ENCODE measurements at regions not wholly inside any gene's neighbourhood (a gene's known extent, or its start where the extent isn't known, plus 50 kb on each side); places are given as distances from the start of the nearest gene placed in this dataset.

DNA sequence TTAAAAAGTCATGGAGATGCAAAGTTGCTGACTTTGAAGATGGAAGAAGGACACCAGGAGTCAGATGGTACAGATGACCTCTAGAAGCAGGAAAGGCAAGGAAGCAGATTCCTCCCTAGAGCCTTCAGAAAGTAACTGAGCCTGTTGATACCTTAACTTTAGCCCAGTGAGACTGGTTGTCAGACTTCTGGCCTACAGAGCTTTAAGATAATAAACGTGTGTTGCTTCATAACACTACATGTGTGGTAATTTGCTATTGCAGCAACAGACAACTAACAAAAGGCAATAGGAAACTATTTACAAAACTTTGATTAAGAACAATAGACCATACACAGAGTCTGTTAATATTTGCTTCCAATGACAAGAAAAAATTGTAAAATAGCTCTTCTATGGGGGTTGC, 102.0 kb upstream of the USP38 start:
- H3K4me3 ChIP-seq (ENCODE audit: control insufficient read depth, low read depth, low read length), result no peak overlapping the region
- TF ChIP-seq, protein P1, sequence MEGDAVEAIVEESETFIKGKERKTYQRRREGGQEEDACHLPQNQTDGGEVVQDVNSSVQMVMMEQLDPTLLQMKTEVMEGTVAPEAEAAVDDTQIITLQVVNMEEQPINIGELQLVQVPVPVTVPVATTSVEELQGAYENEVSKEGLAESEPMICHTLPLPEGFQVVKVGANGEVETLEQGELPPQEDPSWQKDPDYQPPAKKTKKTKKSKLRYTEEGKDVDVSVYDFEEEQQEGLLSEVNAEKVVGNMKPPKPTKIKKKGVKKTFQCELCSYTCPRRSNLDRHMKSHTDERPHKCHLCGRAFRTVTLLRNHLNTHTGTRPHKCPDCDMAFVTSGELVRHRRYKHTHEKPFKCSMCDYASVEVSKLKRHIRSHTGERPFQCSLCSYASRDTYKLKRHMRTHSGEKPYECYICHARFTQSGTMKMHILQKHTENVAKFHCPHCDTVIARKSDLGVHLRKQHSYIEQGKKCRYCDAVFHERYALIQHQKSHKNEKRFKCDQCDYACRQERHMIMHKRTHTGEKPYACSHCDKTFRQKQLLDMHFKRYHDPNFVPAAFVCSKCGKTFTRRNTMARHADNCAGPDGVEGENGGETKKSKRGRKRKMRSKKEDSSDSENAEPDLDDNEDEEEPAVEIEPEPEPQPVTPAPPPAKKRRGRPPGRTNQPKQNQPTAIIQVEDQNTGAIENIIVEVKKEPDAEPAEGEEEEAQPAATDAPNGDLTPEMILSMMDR (IDR thresholded peaks at IDR 0.05; ENCODE audit: control insufficient read depth, insufficient read depth, low read depth, low read length, missing control alignments), result no peak
- DNase-seq (ENCODE audit: low read depth), result no peak

DNA sequence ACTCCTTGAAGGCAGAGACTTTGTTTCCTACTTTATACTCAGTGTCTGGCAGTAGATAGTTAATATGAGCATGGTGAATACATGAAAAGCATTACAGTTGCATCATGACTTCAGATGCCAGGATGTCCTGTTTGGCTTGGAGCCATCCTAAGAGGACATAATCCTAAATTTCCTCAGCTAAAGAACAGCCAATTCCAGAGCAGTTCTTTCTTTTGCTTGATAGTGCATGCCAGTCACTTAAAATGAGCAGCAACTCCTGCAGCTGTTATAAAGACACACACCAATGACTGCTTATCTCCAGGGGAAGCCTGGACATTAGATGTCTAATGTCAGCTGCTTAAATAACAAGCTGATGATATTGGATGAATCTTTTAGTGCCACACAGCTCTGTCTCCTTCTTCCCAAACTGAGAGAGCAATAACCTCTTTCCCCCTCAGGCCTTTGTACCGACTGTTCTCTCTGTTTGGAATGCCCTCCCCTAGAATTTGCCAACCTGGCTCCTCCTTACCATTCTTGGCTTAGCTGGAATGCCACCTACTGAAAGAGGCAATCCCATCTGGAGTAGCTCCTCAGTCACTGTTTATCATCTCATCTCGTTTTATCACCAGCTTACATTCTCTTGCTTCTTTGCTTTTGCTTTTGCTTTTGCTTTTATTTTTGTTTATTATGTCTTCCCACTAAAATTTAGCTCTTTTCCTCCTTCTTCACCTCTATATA, 100.8 kb upstream of the USP38 start:
- H3K4me3 ChIP-seq (ENCODE audit: control insufficient read depth, low read depth, low read length), result no peak overlapping the region
- no peak for DNase-seq (ENCODE audit: low read depth)
- TF ChIP-seq, protein P1 (IDR thresholded peaks at IDR 0.05; ENCODE audit: control insufficient read depth, insufficient read depth, low read depth, low read length, missing control alignments), result no peak

DNA sequence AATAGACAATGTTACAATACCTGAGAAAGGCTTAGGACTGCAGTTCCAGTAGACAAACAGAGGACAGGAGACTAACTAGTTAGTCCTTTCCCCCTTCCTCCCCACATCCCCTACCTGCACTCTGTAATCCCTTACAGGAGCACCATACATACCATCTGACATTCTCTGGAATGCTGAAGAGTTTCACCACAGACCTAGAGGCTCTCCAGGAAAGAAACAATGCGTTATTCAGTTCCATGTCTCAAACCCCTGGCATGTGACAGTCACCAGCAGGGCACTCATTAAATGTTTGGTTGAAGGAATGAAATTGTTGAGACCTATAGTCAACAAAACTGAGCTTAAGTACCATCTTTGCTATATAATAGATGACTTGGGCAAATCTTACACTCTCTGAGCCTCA, 100.2 kb upstream of the USP38 start:
- TF ChIP-seq, protein P1 (IDR thresholded peaks at IDR 0.05; ENCODE audit: control insufficient read depth, insufficient read depth, low read depth, low read length, missing control alignments), result no peak
- DNase-seq (ENCODE audit: low read depth), result no peak
- H3K4me3 ChIP-seq (ENCODE audit: control insufficient read depth, low read depth, low read length), result no peak overlapping the region

DNA sequence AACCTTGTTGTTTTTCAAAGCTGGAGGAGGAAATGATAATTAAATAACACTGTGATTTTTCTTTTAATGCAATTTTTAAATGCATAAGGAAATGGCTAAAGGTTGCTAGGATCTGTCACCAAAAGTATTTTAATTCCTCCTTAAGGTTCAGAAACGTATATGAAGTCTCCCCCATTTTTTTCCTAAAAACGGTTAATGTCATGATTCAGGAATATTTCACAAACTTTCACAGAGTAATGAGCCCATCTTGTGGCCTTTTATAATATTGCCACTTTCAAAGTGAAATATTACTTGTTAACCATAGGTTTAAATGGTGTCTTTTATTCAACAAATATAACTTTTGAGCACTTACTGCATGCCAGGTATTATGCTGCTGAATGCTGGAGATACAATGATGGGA, 99.5 kb upstream of the USP38 start:
- DNase-seq (ENCODE audit: low read depth), result no peak
- TF ChIP-seq, protein P1 (IDR thresholded peaks at IDR 0.05; ENCODE audit: control insufficient read depth, insufficient read depth, low read depth, low read length, missing control alignments), result peak; percentile 33
- no peak overlapping the region for H3K4me3 ChIP-seq (ENCODE audit: control insufficient read depth, low read depth, low read length)

DNA sequence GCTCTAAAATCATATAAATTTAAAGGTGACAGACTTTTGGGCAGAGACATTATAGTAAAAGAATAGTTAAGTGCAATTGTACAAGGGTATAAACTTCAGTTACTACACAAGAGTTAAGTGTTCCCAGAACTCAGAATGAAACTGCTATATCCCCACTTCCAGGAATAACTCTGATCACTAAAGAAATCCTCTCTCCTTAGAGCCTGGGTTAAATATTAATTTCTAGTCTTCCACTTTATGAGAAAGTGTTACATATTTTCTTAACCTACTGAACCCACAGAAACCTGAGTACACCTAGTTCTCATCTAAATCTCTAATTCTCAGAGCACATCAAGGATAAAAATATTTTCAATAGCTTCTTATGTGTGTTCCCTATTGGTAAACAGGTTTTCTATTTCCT, 99.1 kb upstream of the USP38 start:
- no peak for DNase-seq (ENCODE audit: low read depth)
- TF ChIP-seq, protein P1 (IDR thresholded peaks at IDR 0.05; ENCODE audit: control insufficient read depth, insufficient read depth, low read depth, low read length, missing control alignments), result no peak
- H3K4me3 ChIP-seq (ENCODE audit: control insufficient read depth, low read depth, low read length), result no peak overlapping the region

DNA sequence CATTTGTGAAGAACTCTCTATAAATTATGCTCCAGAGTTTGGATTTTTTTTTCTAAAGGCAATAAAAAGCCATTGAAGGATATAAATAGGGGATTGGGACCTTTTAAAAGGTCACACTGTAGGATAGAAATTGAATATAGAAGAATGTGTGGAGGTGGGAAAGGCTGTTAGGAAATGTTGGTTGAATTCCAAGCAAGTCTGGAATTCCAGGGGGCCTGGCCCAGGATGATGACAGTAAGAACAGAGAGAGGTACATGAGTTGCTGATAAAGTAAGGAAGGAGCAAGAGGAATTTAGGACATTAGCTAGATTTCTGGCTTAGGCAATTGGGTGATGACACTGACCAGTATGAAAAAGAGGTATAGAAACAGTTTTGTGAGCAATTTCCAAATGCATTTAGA, 95.4 kb upstream of the USP38 start:
- H3K4me3 ChIP-seq (ENCODE audit: control insufficient read depth, low read depth, low read length), result no peak overlapping the region
- TF ChIP-seq, protein P1 (IDR thresholded peaks at IDR 0.05; ENCODE audit: control insufficient read depth, insufficient read depth, low read depth, low read length, missing control alignments), result no peak
- no peak for DNase-seq (ENCODE audit: low read depth)
